H9 (cell line): ENCODE measurements at regions not wholly inside any gene's neighbourhood (a gene's known extent, or its start where the extent isn't known, plus 50 kb on each side); places are given as distances from the start of the nearest gene placed in this dataset.
A peak's percentile ranks its signal among the peaks of the same experiment; 100 is the strongest.

Experiments
- DNase-seq: peaks from one replicate; pipeline ENCODE4 v3.0.0-alpha.2; 2017
- H2AFZ ChIP-seq: one replicate; pipeline ENCODE4 v1.6.1; 2013; ENCODE audit warnings: mild to moderate bottlenecking, low read length, control low read depth, moderate library complexity
- H2AK5ac ChIP-seq: 2 replicates; pipeline ENCODE4 v1.6.1; 2013; ENCODE audit warnings: low read length, control low read depth, mixed read lengths; ENCODE audit not compliant: insufficient read length
- H2BK120ac ChIP-seq: one replicate; pipeline ENCODE4 v1.6.1; 2013; ENCODE audit warnings: low read depth, mild to moderate bottlenecking, low read length, control low read depth, inconsistent platforms; ENCODE audit not compliant: poor library complexity, severe bottlenecking
- H2BK12ac ChIP-seq: 2 replicates; pipeline ENCODE4 v1.6.1; 2013; ENCODE audit warnings: low read length, control low read depth, mixed read lengths, low read depth; ENCODE audit not compliant: insufficient read length
- H2BK15ac ChIP-seq: 2 replicates; pipeline ENCODE4 v1.6.1; 2013; ENCODE audit warnings: low read depth, low read length, control low read depth
- H2BK20ac ChIP-seq: one replicate; pipeline ENCODE4 v1.6.1; 2013; ENCODE audit warnings: low read depth, mild to moderate bottlenecking, low read length, control low read depth, inconsistent platforms; ENCODE audit not compliant: poor library complexity, severe bottlenecking
- H2BK5ac ChIP-seq: 2 replicates; pipeline ENCODE4 v1.6.1; 2013; ENCODE audit warnings: low read length, control low read depth, mixed read lengths; ENCODE audit not compliant: insufficient read length
- H3K14ac ChIP-seq: 2 replicates; pipeline ENCODE4 v1.6.1; 2013; ENCODE audit warnings: low read length, control low read depth; ENCODE audit not compliant: insufficient read depth
- H3K18ac ChIP-seq: 2 replicates; pipeline ENCODE4 v1.6.1; 2013; ENCODE audit warnings: low read depth, mild to moderate bottlenecking, mixed read lengths, low read length, control low read depth; ENCODE audit not compliant: insufficient read length
- H3K23ac ChIP-seq: 2 replicates; pipeline ENCODE4 v1.6.1; 2013; ENCODE audit warnings: low read length, control low read depth, mixed read lengths, low read depth; ENCODE audit not compliant: insufficient read length
- H3K23me2 ChIP-seq: 2 replicates; pipeline ENCODE4 v1.6.1; 2013; ENCODE audit warnings: low read depth, mild to moderate bottlenecking, mixed read lengths, low read length, control low read depth; ENCODE audit not compliant: insufficient read length, poor library complexity, severe bottlenecking
- H3K27ac ChIP-seq: 2 replicates; pipeline ENCODE4 v1.5.1; 2013; ENCODE audit warnings: low read length, control low read depth, mixed read lengths, low read depth; ENCODE audit not compliant: insufficient read length
- H3K27me3 ChIP-seq: 2 replicates; pipeline ENCODE4 v1.6.1; 2013; ENCODE audit warnings: low read length, control low read depth, inconsistent platforms; ENCODE audit not compliant: insufficient read depth
- H3K4ac ChIP-seq: 2 replicates; pipeline ENCODE4 v1.6.1; 2013; ENCODE audit warnings: low read depth, mild to moderate bottlenecking, control low read depth, inconsistent platforms, low read length, moderate library complexity
- H3K4me1 ChIP-seq: 2 replicates; pipeline ENCODE4 v1.6.1; 2013; ENCODE audit warnings: low read length, control low read depth, inconsistent platforms; ENCODE audit not compliant: insufficient read depth
- H3K4me2 ChIP-seq: 2 replicates; pipeline ENCODE4 v1.6.1; 2013; ENCODE audit warnings: low read length, control low read depth, mixed read lengths; ENCODE audit not compliant: insufficient read length, insufficient read depth
- H3K56ac ChIP-seq: 2 replicates; pipeline ENCODE4 v1.6.1; 2013; ENCODE audit warnings: low read depth, mild to moderate bottlenecking, mixed read lengths, low read length, control low read depth; ENCODE audit not compliant: insufficient read length
- H3K79me1 ChIP-seq: 2 replicates; pipeline ENCODE4 v1.6.1; 2013; ENCODE audit warnings: low read depth, mild to moderate bottlenecking, moderate library complexity, low read length, control low read depth, inconsistent platforms; ENCODE audit not compliant: insufficient read depth, poor library complexity, severe bottlenecking
- H3K79me2 ChIP-seq: 2 replicates; pipeline ENCODE4 v1.6.1; 2013; ENCODE audit warnings: low read length, control low read depth, inconsistent platforms; ENCODE audit not compliant: insufficient read depth
- H3K9ac ChIP-seq: 2 replicates; pipeline ENCODE4 v1.6.1; 2013; ENCODE audit warnings: low read length, control low read depth, mixed read lengths; ENCODE audit not compliant: insufficient read length; ENCODE audit errors: extremely low read depth
- H3K9me3 ChIP-seq: one replicate; pipeline ENCODE4 v1.6.1; 2013; ENCODE audit warnings: low read depth, low read length, inconsistent platforms; ENCODE audit not compliant: control insufficient read depth
- H3T11ph ChIP-seq: one replicate; pipeline ENCODE4 v1.6.1; 2013; ENCODE audit warnings: mild to moderate bottlenecking, low read length, control low read depth, inconsistent platforms
- H4K20me1 ChIP-seq: one replicate; pipeline ENCODE4 v1.6.1; 2013; ENCODE audit not compliant: control insufficient read depth, insufficient read length, insufficient read depth
- H4K5ac ChIP-seq: 2 replicates; pipeline ENCODE4 v1.6.1; 2013; ENCODE audit warnings: low read depth, mild to moderate bottlenecking, mixed read lengths, low read length, control low read depth; ENCODE audit not compliant: insufficient read length
- H4K8ac ChIP-seq: replicated peaks from 2 replicates; pipeline ENCODE4 v1.6.1; 2013; ENCODE audit warnings: low read length, control low read depth, mixed read lengths, low read depth; ENCODE audit not compliant: insufficient read length
- H4K91ac ChIP-seq: 2 replicates; pipeline ENCODE4 v1.6.1; 2013; ENCODE audit warnings: low read depth, mild to moderate bottlenecking, moderate library complexity, mixed read lengths, low read length, control low read depth; ENCODE audit not compliant: insufficient read length
- H3K27ac Mint-ChIP-seq, 3 experiments: 2 replicates in 2 of 3; 3 replicates in 1 of 3; pipeline ENCODE4 v1.8.0; 2020 to 2021; ENCODE audit warnings: mixed read lengths in 3 of 3, mild to moderate bottlenecking in 1 of 3, moderate library complexity in 1 of 3
- H3K27me3 Mint-ChIP-seq: 2 replicates; pipeline ENCODE4 v1.8.0; 2021; ENCODE audit warnings: low read depth, mild to moderate bottlenecking, moderate library complexity, mixed read lengths
- H3K36me3 Mint-ChIP-seq, 3 experiments: 2 replicates in 2 of 3; 3 replicates in 1 of 3; pipeline ENCODE4 v1.8.0; 2020 to 2021; ENCODE audit warnings: low read depth in 3 of 3, mixed read lengths in 3 of 3; ENCODE audit not compliant: insufficient read depth in 1 of 3
- H3K4me1 Mint-ChIP-seq, 2 experiments: 2 replicates each; pipeline ENCODE4 v1.8.0; 2020; ENCODE audit warnings: mixed read lengths in 2 of 2
- H3K4me3 Mint-ChIP-seq, 2 experiments: 2 replicates in 1 of 2; 3 replicates in 1 of 2; pipeline ENCODE4 v1.8.0; 2020 to 2021; ENCODE audit warnings: mild to moderate bottlenecking in 2 of 2, mixed read lengths in 2 of 2, moderate library complexity in 1 of 2
- H3K9me3 Mint-ChIP-seq, 2 experiments: 2 replicates in 1 of 2; 3 replicates in 1 of 2; pipeline ENCODE4 v1.8.0; 2020; ENCODE audit warnings: mild to moderate bottlenecking in 2 of 2, mixed read lengths in 2 of 2, moderate library complexity in 1 of 2
- WGBS: extraction: QIAGEN DNeasy Blood & Tissue Kit; methylation state at CpG from one replicate; pipeline ENCODE4 v1.1.7; 2013; ENCODE audit warnings: missing lambda C conversion rate, low lambda C conversion rate, mixed read lengths; ENCODE audit not compliant: insufficient read length; ENCODE audit errors: extremely low coverage; 5-methylcytosine and 5-hydroxymethylcytosine counted together
- TF ChIP-seq, protein P1 (sequence below): fragments of 200-600 bp; sonication (generic); conservative IDR thresholded peaks from 3 replicates; pipeline ENCODE4 v1.8.0; 2021; ENCODE audit warnings: antibody characterized with exemption, mild to moderate bottlenecking

- peaks cover 3 to 8% (median 6%) of the 10 kb centered on the region in 3 experiments; a peak in 5 of 7 replicates for H3K36me3 Mint-ChIP-seq
Measured at GRCh38 chr2:128554151-128554769, 235.6 kb upstream of the HS6ST1 start.

More at GRCh38 chr2:128554151-128554769, 235.6 kb upstream of the HS6ST1 start:
- no peak overlapping the region for H3T11ph ChIP-seq
- no peak overlapping the region for H3K56ac ChIP-seq
- Mint-ChIP-seq H3K9me3 (peaks cover 0 to 3% of the 10 kb centered on the region in 2 experiments; a peak in 3 of 5 replicates), H3K27ac (peak overlapping the region in 1 of 3 experiments; percentile 65; a peak in 2 of 7 replicates), H3K4me3 (no peak overlapping the region), H3K27me3 (peaks cover 4% of the 10 kb centered on the region), H3K4me1 (peaks cover 16 to 20% of the 10 kb centered on the region in 2 experiments)
- no peaks in the 10 kb centered on the region for H3K9me3 ChIP-seq
- no peaks in the 10 kb centered on the region for H3K27me3 ChIP-seq
- no CpG with 5 or more reads among the region's 7 CpGs for WGBS
- H3K18ac ChIP-seq, result no peak overlapping the region
- no peak overlapping the region for H3K27ac ChIP-seq
- no peak overlapping the region for H2AK5ac ChIP-seq
- H4K5ac ChIP-seq, result no peak overlapping the region
- H4K8ac ChIP-seq, result no peak overlapping the region
- TF ChIP-seq, protein P1, sequence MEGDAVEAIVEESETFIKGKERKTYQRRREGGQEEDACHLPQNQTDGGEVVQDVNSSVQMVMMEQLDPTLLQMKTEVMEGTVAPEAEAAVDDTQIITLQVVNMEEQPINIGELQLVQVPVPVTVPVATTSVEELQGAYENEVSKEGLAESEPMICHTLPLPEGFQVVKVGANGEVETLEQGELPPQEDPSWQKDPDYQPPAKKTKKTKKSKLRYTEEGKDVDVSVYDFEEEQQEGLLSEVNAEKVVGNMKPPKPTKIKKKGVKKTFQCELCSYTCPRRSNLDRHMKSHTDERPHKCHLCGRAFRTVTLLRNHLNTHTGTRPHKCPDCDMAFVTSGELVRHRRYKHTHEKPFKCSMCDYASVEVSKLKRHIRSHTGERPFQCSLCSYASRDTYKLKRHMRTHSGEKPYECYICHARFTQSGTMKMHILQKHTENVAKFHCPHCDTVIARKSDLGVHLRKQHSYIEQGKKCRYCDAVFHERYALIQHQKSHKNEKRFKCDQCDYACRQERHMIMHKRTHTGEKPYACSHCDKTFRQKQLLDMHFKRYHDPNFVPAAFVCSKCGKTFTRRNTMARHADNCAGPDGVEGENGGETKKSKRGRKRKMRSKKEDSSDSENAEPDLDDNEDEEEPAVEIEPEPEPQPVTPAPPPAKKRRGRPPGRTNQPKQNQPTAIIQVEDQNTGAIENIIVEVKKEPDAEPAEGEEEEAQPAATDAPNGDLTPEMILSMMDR, result no peak
- H3K4me2 ChIP-seq, result no peak overlapping the region
- no peak overlapping the region for H2BK5ac ChIP-seq
- no peaks in the 10 kb centered on the region for H4K20me1 ChIP-seq
- H4K91ac ChIP-seq, result peak overlapping the region; percentile 40
- H2BK12ac ChIP-seq, result no peak overlapping the region
- H3K4me1 ChIP-seq, result peaks cover 2% of the 10 kb centered on the region; the same call in 1 of the 2 replicates
- no peak overlapping the region for H3K9ac ChIP-seq
- no peak overlapping the region for H2AFZ ChIP-seq
- H3K79me1 ChIP-seq, result no peaks in the 10 kb centered on the region
- H2BK20ac ChIP-seq, result no peak overlapping the region
- peak overlapping the region; percentile 8; the same call in 1 of the 2 replicates for H3K14ac ChIP-seq
- no peak overlapping the region for H2BK15ac ChIP-seq
- no peak overlapping the region for H3K23ac ChIP-seq
- no peaks in the 10 kb centered on the region for H3K23me2 ChIP-seq
- no peak for DNase-seq
- no peak overlapping the region for H2BK120ac ChIP-seq
- H3K4ac ChIP-seq, result no peak overlapping the region
- no peaks in the 10 kb centered on the region for H3K79me2 ChIP-seq
